ENCODE measurements at regions not wholly inside any gene's neighbourhood (a gene's known extent, or its start where the extent isn't known, plus 50 kb on each side); places are given as distances from the start of the nearest gene placed in this dataset.

DNA sequence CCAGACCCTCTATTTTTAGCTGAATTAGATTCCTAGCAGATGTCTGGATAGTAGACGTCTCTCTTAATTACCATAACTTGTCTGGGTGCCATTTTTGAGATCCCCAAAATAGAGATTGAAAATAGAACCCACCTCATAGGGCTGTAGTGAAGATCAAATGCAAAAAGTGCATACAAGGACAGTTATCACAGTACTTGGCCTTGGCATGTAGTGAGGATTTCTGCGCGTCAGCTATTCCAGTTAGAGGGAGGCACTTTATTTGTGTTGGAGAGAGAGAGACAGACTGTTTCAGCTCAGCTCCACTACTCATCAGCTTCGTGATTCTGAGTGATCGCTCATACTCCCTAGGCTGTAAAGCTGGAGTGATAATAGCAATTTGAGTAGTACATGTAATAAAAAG is 59.6 kb upstream of the CDH13 start:
- DNase-seq (ENCODE audit: low spot score), result no peak

- DNase-seq (ENCODE audit: low spot score), result no peak
Observed at GRCh38 chr16:82563401-82563800, 63.4 kb upstream of the CDH13 start.

- no peak for DNase-seq (ENCODE audit: low spot score)
Observed at GRCh38 chr16:82562183-82562683, 64.5 kb upstream of the CDH13 start.

DNA sequence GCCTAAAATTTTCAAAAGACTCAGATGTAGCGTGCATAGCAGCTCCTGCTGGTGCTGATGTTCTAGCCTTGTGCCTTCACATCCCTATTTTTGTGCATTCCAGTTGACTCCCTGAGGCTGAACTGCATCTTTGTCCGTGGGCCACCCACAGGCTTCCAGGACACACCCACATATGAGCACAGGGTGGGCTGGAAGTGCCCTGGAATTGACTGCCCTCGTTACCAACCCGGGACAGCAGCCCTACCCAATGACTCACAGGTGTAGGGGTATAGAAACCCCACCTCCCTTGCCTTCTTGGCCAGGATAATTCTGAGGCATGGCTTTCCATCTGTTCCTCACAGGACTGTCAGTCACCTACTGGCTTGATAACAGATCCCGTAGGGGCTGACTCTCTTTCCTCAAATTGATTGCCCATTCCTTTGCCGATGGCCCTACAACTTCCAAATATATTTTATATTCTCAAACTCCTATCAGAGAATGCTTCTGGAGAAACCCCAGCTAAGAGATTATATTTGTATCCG is 65.9 kb upstream of the CDH13 start:
- no peak for DNase-seq (ENCODE audit: low spot score)

DNA sequence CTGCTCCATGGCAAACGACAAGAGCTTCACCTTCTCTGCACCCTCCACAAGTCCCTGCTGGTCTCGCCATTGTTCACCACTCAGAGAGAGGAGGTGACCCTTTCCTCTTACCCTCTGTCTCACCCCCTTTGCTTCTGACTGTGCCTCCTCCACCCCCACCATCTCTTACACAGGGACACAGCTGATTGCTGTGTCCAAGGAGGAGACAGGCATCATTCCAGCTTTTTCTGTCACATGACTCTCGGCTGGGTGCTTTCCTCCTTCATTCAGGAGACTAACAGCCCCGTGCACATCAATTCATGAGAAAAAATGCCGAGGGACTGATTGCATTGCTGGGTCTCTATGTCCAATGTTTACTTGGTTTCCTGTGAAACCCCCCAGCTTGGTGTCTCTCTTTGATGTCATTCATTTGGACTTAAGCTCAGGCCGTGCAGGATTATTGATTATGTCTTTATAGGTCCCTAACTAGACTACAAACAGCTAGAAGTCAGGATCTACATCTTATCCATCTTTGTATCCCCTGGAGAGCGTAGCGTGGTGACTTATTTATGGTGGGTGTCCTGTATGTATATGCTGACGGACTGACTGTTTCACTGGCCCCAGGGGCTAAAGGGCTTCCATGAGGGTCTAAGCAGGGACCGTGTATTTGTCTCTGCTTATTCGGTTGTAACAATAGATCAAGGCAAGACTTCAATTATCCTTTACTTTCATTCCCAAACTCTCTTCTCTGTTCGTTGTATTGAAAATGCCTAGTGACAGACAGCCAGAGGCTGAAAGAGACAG is 82.2 kb upstream of the CDH13 start:
- no peak for DNase-seq (ENCODE audit: low spot score)

GRCh38 chr16:82542714-82543113 is 84.1 kb upstream of the CDH13 start:
- no peak for DNase-seq (ENCODE audit: low spot score)

DNA sequence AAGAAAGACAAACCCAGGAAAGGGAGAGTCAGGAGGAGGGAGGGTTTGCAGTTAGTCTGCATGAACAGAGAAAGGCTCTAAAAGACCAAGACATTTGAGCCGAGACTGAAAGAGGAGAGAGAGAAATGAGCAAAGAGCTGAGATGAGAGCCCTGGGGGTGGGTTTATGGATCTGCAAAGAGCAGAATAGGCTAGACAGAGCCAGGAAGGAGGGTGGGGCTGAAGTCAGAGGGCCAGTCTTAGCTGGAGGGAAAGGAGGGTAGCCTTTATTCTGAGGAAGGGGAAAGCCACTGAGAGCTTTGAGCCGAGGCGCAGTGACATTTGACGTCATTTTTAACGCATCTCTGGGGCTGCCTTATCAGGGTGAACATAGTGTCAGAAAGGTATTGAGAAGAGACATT is 85.7 kb upstream of the CDH13 start:
- no peak for DNase-seq (ENCODE audit: low spot score)

- no peak for DNase-seq (ENCODE audit: low spot score)
Observed at GRCh38 chr16:82535764-82536163, 91.0 kb upstream of the CDH13 start.

GRCh38 chr16:82535262-82535661 is 91.5 kb upstream of the CDH13 start:
- DNase-seq (ENCODE audit: low spot score), result no peak

DNA sequence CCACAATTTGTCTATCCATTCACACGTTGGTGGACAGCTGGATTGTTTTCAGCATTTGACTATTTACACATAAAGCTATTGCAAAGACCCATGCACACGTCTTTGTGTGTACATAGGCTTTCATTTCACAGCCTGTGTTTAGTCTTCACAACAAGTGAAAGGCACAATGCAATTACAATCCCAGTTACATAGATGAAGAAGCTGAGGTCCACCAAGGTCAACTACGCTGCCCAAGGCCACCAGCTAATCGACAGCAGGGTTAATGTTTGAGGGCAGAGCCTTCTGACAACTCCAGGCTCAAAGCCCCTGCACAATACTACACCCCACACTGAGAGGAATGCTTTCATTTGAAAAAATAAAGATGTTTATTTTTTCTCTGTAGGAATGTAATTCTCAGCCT is 93.6 kb upstream of the CDH13 start:
- no peak for DNase-seq (ENCODE audit: low spot score)

- no peak for DNase-seq (ENCODE audit: low spot score)
Observed at GRCh38 chr16:82530883-82531282, 95.9 kb upstream of the CDH13 start.

- DNase-seq (ENCODE audit: low spot score), result no peak
Observed at GRCh38 chr16:82527101-82527500, 99.7 kb upstream of the CDH13 start.

DNA sequence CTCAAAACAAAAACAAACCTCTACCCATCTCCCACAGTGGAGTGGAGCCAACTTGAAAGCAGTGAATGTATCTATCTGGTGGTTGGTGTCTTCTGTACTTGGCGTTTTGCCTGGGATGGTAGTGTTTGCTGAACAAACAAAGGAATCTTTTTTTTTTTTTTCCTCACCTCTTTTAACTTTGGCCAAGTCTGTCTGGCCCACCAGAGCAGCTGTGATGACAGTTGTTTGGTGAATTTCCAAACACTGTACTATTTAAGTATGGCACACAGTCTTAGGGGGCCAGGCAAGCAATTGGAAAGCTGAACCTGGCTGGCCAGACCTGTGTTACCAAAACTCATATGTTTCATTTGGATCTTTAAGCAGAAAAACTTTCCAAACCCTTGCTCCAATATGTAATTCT is 101.8 kb upstream of the CDH13 start:
- no peak for DNase-seq (ENCODE audit: low spot score)

GRCh38 chr16:82523815-82524214 is 103.0 kb upstream of the CDH13 start:
- DNase-seq (ENCODE audit: low spot score), result no peak

DNA sequence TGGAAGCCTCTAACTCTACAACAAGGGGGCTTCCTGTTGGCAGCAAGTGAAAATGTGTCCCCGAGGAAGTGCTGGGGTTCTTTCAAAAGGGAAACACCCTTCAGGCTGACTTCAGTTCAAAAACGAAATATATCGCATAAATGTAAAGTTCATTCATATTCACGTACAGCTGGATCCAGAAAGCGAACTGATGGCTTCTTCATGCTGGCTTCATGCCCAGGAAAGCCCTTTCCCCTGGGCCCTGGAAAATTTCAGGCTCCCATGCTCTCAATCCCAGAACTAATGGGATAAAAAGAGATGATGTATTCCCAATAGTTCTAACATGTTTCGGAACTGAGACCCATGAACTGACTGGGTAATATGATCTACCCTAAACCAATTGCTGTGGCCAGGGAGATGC is 104.7 kb upstream of the CDH13 start:
- DNase-seq (ENCODE audit: low spot score), result no peak

GRCh38 chr16:82518811-82519210 is 108.0 kb upstream of the CDH13 start:
- DNase-seq (ENCODE audit: low spot score), result no peak

- DNase-seq (ENCODE audit: low spot score), result no peak
Observed at GRCh38 chr16:82514262-82514661, 112.5 kb upstream of the CDH13 start.

DNA sequence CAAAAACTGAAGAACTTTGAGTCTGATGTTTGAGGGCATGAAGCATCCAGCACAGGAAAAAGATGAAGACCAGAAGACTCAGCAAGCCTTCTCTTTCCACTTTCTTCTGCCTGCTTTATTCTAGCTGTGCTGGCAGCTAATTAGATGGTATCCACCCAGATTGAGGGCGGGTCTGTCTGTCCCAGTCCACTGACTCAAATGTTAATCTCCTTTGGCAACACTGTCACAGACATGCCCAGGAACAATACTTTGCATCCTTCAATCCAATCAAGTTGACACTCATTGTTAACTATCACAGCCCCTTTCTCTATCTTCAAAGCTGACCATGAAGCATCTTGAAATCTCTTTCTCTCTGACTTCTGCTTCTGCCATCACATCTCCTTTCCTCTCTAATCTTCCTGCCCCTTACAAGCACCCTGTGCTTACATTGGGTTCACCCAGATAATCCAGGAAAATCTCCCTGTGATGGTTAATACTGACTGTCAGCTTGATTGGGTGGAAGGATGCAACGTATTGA is 115.9 kb upstream of the CDH13 start:
- no peak for DNase-seq (ENCODE audit: low spot score)

GRCh38 chr16:82509691-82510430 is 116.9 kb upstream of the CDH13 start:
- no peak for DNase-seq (ENCODE audit: low spot score)

DNA sequence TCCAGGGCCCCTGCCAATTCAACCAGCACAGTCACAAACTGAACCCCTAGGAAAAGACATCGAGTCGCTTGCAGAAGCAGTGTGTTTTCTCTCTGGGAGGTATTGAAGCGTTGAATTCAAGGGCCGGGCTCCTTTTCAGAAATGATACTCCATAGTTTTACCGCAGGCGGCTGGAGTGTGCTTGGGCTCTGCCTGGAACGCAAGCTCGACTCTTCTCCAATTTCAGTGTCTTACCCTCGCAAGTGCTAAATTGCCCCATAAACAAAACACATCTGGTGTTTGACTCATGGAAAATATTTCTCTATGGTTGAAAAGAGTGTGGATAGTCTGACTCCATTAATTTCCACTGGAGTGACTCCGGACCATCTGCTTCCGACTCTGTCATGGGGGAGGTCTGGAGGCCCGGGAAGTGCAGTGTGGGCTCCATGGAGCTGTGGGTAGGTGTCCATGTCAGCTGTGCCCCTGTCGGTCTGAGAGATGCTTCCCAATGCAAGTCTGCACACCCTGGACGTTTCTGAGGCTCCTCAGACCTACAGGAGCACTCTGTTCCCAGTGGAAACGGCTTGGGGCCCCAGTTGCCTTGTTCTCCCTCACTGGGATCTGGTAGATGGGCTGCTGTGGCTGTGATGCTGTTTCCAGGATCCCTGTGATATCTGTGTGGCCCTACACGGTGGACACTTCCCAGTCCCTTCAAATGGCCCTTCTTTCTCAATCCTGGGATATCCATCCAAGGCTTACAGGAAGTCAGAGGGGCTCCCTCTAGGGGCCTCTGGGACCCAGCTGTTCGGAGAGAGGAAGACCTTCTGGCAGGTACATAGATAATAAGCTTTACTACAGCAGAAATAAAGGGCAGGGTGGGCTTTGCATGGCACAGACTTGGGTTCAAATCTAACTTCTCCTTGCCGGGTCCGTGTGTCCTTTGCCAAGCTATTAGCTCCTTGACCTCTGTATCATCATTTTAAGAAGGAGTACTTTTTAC is 119.8 kb upstream of the CDH13 start:
- no peak for DNase-seq (ENCODE audit: low spot score)

DNA sequence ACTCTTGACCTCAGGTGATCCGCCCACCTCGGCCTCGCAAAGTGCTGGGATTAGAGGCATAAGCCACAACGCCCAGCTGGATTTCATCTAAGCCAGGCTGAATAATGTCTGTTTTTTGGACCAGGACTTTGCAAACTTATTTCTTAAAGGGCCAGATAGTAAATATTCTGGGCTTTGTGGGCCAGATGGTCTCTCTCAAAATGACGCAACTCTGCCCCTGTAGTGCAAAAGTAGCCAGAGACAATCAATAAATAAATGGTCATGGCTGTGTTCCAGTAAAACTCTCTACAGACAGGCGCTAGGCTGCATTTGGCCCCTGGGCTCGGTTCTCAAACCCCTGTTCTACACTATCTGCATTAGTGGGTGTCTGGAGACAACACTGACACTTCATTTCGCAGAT is 121.9 kb upstream of the CDH13 start:
- DNase-seq (ENCODE audit: low spot score), result no peak

DNA sequence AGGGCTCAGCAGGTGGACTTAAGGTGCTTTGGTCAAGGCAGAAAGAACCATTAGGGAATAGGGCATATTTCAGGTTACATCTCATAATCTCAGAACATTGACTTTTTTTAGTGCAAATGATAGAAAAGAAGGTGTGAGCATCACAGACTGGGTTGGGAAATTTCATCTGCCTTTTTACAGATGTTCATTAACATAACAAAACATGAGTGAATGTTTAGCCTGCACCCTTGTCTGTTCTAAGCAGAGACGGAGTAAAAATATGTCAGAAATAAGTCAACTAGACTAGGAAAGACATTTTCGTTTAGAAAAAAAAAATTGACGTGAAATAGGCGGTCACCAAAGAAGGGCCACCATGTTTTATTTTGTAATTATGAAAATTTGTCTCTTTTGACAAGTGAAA is 127.5 kb upstream of the CDH13 start:
- DNase-seq (ENCODE audit: low spot score), result no peak
